ENCODE measurements at regions not wholly inside any gene's neighbourhood (a gene's known extent, or its start where the extent isn't known, plus 50 kb on each side); places are given as distances from the start of the nearest gene placed in this dataset.

DNA sequence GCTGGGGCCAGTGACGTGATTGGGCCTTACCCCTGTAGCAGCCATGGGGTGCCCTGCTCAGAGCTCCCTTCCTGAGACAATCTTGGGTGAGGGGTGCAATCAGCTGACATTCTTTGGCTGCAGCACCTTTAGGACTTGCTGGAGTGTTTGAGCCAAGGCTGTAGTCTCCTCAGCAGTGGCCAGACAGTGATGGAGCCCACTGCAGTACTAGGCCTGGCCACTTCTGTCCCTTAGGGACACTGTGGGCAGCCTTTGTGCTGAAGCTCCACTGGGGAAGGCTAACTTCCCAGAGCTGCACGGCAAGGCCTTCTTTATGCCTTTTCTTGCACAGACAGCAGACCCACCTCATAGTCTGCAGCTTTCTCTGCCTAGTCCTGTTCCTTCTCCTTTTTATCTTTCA is 284.9 kb upstream of the IGF1R start:
- CTCF ChIA-PET, result no interaction called here

DNA sequence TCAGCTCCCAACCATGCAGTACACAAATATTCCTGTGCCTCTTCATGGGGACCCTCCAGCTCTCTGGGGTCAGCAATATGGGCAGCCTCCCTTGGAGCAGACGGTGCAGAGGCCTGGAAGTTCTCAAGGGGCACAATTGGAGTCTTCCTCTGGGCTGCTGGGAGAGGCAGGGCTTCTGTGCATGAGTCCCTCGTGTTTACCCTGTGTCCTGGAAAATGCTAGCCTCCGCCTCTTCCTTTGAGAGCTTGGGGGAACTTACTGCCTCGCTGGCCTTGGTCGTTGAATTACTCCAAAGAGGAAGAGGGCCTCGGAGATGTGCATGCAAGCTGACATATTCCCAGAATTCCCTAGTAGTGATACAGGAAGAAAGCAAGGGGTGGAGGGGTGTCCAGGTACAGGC is 284.4 kb upstream of the IGF1R start:
- no peaks in the 10 kb centered on the region for H3K36me3 ChIP-seq (ENCODE audit: insufficient read depth, low read length)
- Mint-ChIP-seq H3K9me3 (peaks cover 0 to 8% (median 0%) of the 10 kb centered on the region in 5 donors), H3K36me3 (no peaks in the 10 kb centered on the region), H3K4me3 (no peak overlapping the region), H3K4me1 (no peaks in the 10 kb centered on the region), H3K27ac (no peak overlapping the region), H3K27me3 (peaks cover 0 to 7% of the 10 kb centered on the region in 2 donors)
- no peaks in the 10 kb centered on the region for H3K9me3 ChIP-seq (ENCODE audit: low read length)
- H3K27me3 ChIP-seq (ENCODE audit: insufficient read depth, low read length, poor library complexity, severe bottlenecking), result no peaks in the 10 kb centered on the region
- POLR2A ChIA-PET, result no interaction called here
- no peaks in the 10 kb centered on the region for H3K4me1 ChIP-seq (ENCODE audit: insufficient read depth, low read length)
- no peak for DNase-seq
- H3K27ac ChIP-seq (ENCODE audit: low read depth, low read length), result no peak overlapping the region
- CTCF ChIA-PET, result no interaction called here
- no peak overlapping the region for H3K4me3 ChIP-seq (ENCODE audit: low read length)

More for the DNA sequence above, 284.9 kb upstream of the IGF1R start:
- Mint-ChIP-seq H3K27ac (no peak overlapping the region), H3K4me3 (no peak overlapping the region), H3K9me3 (peaks cover 0 to 8% (median 0%) of the 10 kb centered on the region in 5 donors), H3K27me3 (peaks cover 0 to 7% of the 10 kb centered on the region in 2 donors), H3K4me1 (no peaks in the 10 kb centered on the region), H3K36me3 (no peaks in the 10 kb centered on the region)
- DNase-seq, result no peak
- no peaks in the 10 kb centered on the region for H3K4me1 ChIP-seq (ENCODE audit: insufficient read depth, low read length)
- H3K27me3 ChIP-seq (ENCODE audit: insufficient read depth, low read length, poor library complexity, severe bottlenecking), result no peaks in the 10 kb centered on the region
- H3K9me3 ChIP-seq (ENCODE audit: low read length), result no peaks in the 10 kb centered on the region
- H3K4me3 ChIP-seq (ENCODE audit: low read length), result no peak overlapping the region
- no peaks in the 10 kb centered on the region for H3K36me3 ChIP-seq (ENCODE audit: insufficient read depth, low read length)
- POLR2A ChIA-PET, result no interaction called here
- H3K27ac ChIP-seq (ENCODE audit: low read depth, low read length), result no peak overlapping the region

DNA sequence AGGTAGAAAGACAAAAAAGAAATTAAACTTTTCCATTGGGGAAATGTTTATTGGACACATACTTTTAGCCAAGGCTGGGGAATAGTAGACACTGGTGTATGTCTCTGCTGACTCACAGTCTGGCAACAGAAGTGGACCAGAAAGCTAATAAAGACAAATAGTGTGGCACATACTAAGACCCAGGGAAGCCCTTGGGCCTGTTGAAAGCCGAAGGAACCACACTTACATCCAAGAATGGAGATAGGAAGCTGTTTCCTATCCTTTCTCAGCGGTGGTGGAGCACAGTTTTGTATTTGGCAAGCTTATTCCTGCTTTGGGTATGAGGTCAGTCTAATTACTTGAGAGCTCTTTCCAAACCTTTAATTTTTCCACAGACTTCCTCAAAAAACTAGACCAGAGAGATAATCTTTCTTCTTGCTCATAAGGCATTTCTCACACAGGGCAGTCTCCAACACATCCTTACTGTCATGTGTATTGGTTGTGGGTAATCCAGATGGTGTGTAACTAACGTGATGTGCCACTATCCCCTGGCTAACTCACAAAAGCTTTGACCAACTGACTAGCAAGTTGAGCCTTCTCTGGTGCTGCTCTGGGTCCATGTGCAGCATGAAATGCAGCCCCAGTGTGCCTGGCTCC is 279.1 kb upstream of the IGF1R start:
- Histone ChIP-seq H3K9me3 (ENCODE audit: low read length) (no peaks in the 10 kb centered on the region), H3K4me3 (ENCODE audit: low read length) (no peak overlapping the region), H3K36me3 (ENCODE audit: insufficient read depth, low read length) (no peaks in the 10 kb centered on the region), H3K27me3 (ENCODE audit: insufficient read depth, low read length, poor library complexity, severe bottlenecking) (no peaks in the 10 kb centered on the region), H3K27ac (ENCODE audit: low read depth, low read length) (no peak overlapping the region), H3K4me1 (ENCODE audit: insufficient read depth, low read length) (no peaks in the 10 kb centered on the region)
- CTCF ChIA-PET, result no interaction called here
- Mint-ChIP-seq H3K36me3 (no peaks in the 10 kb centered on the region), H3K27ac (no peak overlapping the region), H3K4me3 (no peak overlapping the region), H3K27me3 (peaks cover 0 to 4% of the 10 kb centered on the region in 2 donors), H3K9me3 (peaks cover 0 to 5% (median 0%) of the 10 kb centered on the region in 5 donors), H3K4me1 (no peaks in the 10 kb centered on the region)
- POLR2A ChIA-PET, result no interaction called here
- no peak for DNase-seq

DNA sequence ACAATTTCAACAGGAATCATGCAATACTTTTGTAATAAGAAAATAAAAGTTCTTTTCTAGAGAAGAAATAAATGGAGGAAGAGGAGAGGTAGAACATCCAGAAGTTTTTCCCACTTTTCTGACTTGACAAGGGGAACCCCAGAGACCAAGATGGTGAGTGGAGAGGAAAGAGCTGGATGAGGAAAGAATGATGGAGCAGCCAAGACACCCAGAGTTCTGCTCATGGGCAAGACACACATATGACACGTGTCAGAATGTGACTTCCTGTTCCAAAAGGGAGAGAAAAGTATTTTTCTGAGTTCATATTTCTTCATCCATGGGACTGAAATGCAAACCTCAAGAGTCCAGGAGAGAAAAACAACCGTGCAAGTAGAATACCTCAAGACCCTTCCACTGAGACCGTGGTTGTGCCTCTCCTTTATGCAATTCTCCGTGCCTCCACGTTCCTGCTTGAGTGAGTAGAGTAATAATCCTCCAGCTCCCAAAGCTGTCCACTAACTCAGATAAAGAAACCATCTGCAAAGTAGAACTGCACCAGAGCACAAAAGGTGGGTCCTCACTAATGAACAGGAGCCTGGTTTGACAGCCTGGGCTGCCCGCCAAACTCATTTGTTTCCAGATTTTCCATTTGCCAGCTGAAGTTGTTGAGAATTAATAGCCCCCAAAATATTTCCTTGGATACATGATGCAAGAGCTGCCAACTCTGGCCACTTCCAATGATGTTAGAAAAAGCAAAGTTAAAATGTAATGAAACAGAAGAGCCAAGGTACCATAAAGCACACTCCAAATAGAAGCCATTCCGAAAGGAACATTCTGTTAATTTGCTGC is 272.6 kb upstream of the IGF1R start:
- Mint-ChIP-seq H3K36me3 (no peaks in the 10 kb centered on the region), H3K4me3 (no peak overlapping the region), H3K9me3 (peaks cover 0 to 25% (median 0%) of the 10 kb centered on the region in 5 donors), H3K4me1 (no peaks in the 10 kb centered on the region), H3K27ac (no peak overlapping the region), H3K27me3 (peaks cover 0 to 2% of the 10 kb centered on the region in 2 donors)
- Histone ChIP-seq H3K4me3 (ENCODE audit: low read length) (no peak overlapping the region), H3K9me3 (ENCODE audit: low read length) (no peaks in the 10 kb centered on the region), H3K4me1 (ENCODE audit: insufficient read depth, low read length) (no peaks in the 10 kb centered on the region), H3K36me3 (ENCODE audit: insufficient read depth, low read length) (no peaks in the 10 kb centered on the region), H3K27ac (ENCODE audit: low read depth, low read length) (no peak overlapping the region), H3K27me3 (ENCODE audit: insufficient read depth, low read length, poor library complexity, severe bottlenecking) (no peaks in the 10 kb centered on the region)
- DNase-seq, result no peak
- POLR2A ChIA-PET, result no interaction called here
- CTCF ChIA-PET, result no interaction called here

DNA sequence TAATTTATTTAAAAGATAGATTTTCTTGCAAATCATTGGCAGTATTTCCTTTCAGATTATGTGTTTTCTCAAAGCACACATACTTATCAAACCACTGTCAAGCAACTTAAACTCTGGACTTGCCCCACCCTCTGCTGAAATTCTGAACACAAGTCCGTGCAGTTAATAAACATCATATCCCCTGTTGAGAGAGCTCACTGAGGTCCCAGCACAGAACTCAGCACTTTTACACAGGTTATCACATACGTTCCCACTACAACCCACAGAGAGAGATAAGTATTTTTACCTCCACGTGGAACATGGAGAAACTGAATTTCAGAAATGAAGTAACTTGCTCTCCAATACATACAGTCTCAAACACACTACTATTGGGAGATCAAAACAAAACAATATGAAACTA is 267.6 kb upstream of the IGF1R start:
- H3K27ac ChIP-seq (ENCODE audit: low read depth, low read length), result no peak overlapping the region
- H3K9me3 ChIP-seq (ENCODE audit: low read length), result no peaks in the 10 kb centered on the region
- Mint-ChIP-seq H3K4me3 (no peak overlapping the region), H3K27me3 (peaks cover 0 to 4% of the 10 kb centered on the region in 2 donors), H3K4me1 (no peaks in the 10 kb centered on the region), H3K36me3 (no peaks in the 10 kb centered on the region), H3K9me3 (peaks cover 0 to 29% (median 2%) of the 10 kb centered on the region in 5 donors), H3K27ac (no peak overlapping the region)
- no peaks in the 10 kb centered on the region for H3K36me3 ChIP-seq (ENCODE audit: insufficient read depth, low read length)
- ChIA-PET CTCF (no interaction called here), POLR2A (no interaction called here)
- no peak overlapping the region for H3K4me3 ChIP-seq (ENCODE audit: low read length)
- no peaks in the 10 kb centered on the region for H3K4me1 ChIP-seq (ENCODE audit: insufficient read depth, low read length)
- no peaks in the 10 kb centered on the region for H3K27me3 ChIP-seq (ENCODE audit: insufficient read depth, low read length, poor library complexity, severe bottlenecking)
- no peak for DNase-seq

DNA sequence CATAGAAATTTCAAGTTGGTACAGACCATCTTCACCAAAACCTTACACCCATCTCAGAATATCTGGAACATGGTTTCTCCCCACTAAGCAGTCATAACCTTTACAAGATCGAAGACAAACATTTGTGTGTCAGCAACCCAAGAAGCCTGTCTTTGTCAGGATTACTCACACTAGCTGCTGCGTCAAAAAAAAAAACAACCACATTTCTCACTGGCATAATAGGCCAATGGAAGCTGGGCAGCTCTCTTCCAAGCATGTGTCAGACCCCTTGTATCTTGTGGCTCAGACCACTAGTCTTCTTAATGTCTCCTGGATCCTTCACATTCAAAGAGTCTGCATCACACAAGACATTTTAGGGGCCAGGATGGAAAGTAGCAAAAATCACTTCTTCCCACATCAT is 266.9 kb upstream of the IGF1R start:
- ChIA-PET POLR2A (no interaction called here), CTCF (no interaction called here)
- Histone ChIP-seq H3K4me3 (ENCODE audit: low read length) (no peak overlapping the region), H3K27me3 (ENCODE audit: insufficient read depth, low read length, poor library complexity, severe bottlenecking) (no peaks in the 10 kb centered on the region), H3K27ac (ENCODE audit: low read depth, low read length) (no peak overlapping the region), H3K4me1 (ENCODE audit: insufficient read depth, low read length) (no peaks in the 10 kb centered on the region), H3K36me3 (ENCODE audit: insufficient read depth, low read length) (no peaks in the 10 kb centered on the region), H3K9me3 (ENCODE audit: low read length) (no peaks in the 10 kb centered on the region)
- Mint-ChIP-seq H3K36me3 (no peaks in the 10 kb centered on the region), H3K4me1 (no peaks in the 10 kb centered on the region), H3K4me3 (no peak overlapping the region), H3K27me3 (peaks cover 0 to 6% of the 10 kb centered on the region in 2 donors), H3K27ac (no peak overlapping the region), H3K9me3 (peaks cover 0 to 29% (median 2%) of the 10 kb centered on the region in 5 donors)
- DNase-seq, result no peak

DNA sequence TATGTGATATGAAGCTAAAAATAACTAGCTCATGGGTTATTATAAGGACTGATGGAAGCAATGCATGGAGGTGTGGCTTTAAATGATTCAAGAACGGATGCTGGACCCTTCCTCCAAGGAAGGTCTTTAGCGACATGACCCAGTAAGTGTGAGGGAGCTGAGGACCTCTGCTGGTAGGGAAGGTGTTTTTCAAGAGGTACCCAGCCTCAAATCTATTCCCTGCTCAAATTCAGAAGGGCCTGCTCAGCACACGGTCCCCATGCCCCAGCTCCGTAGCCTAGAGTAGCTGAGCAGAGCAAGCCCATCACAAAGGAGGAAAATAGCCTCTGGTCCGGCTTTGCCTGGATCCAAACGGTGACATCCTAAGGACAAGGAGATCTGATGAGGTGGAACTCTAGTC is 266.2 kb upstream of the IGF1R start:
- peaks cover 0 to 8% of the 10 kb centered on the region in 2 donors for H3K27me3 Mint-ChIP-seq
- no peak overlapping the region for H3K4me3 Mint-ChIP-seq
- no peaks in the 10 kb centered on the region for H3K36me3 Mint-ChIP-seq
- Histone ChIP-seq H3K27ac (ENCODE audit: low read depth, low read length) (no peak overlapping the region), H3K4me3 (ENCODE audit: low read length) (no peak overlapping the region), H3K9me3 (ENCODE audit: low read length) (no peaks in the 10 kb centered on the region), H3K27me3 (ENCODE audit: insufficient read depth, low read length, poor library complexity, severe bottlenecking) (no peaks in the 10 kb centered on the region), H3K36me3 (ENCODE audit: insufficient read depth, low read length) (no peaks in the 10 kb centered on the region), H3K4me1 (ENCODE audit: insufficient read depth, low read length) (no peaks in the 10 kb centered on the region)
- DNase-seq, result no peak
- ChIA-PET CTCF (no interaction called here), POLR2A (no interaction called here)
- no peak overlapping the region for H3K27ac Mint-ChIP-seq
- H3K9me3 Mint-ChIP-seq, result peaks cover 0 to 28% (median 2%) of the 10 kb centered on the region in 5 donors
- no peaks in the 10 kb centered on the region for H3K4me1 Mint-ChIP-seq

DNA sequence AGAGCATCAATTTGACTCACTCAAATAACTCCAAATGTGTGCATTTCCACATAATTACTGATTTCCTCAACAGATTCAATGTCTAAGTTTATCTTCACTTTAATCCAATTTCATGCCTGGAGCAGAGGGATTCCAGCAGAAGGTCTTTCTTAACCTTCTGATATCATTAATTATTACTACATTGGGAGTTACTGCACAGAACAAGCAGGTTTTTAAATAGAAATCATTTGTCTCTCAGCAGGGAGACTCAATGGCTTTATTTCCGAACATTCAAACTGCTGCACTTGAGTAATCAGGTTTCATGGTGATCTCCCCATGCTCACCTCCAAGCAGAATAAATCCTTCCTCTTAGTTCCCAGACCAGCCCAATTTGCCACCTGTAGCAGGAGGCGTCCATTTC is 264.8 kb upstream of the IGF1R start:
- Histone ChIP-seq H3K9me3 (ENCODE audit: low read length) (no peaks in the 10 kb centered on the region), H3K27me3 (ENCODE audit: insufficient read depth, low read length, poor library complexity, severe bottlenecking) (no peaks in the 10 kb centered on the region), H3K36me3 (ENCODE audit: insufficient read depth, low read length) (no peaks in the 10 kb centered on the region), H3K4me3 (ENCODE audit: low read length) (no peak overlapping the region), H3K4me1 (ENCODE audit: insufficient read depth, low read length) (no peaks in the 10 kb centered on the region), H3K27ac (ENCODE audit: low read depth, low read length) (no peak overlapping the region)
- ChIA-PET POLR2A (no interaction called here), CTCF (no interaction called here)
- no peaks in the 10 kb centered on the region for H3K4me1 Mint-ChIP-seq
- no peaks in the 10 kb centered on the region for H3K36me3 Mint-ChIP-seq
- DNase-seq, result no peak
- H3K9me3 Mint-ChIP-seq, result peaks cover 0 to 16% (median 2%) of the 10 kb centered on the region in 5 donors
- H3K27ac Mint-ChIP-seq, result no peak overlapping the region
- peaks cover 0 to 8% of the 10 kb centered on the region in 2 donors for H3K27me3 Mint-ChIP-seq
- no peak overlapping the region for H3K4me3 Mint-ChIP-seq

Data from CD8-positive, alpha-beta memory T cell (primary cell).